Body of pancreas (tissue), 4 donors: ENCODE measurements at regions not wholly inside any gene's neighbourhood (a gene's known extent, or its start where the extent isn't known, plus 50 kb on each side); places are given as distances from the start of the nearest gene placed in this dataset.

Experiments used
- ATAC-seq: fragments of 150-250 bp; one replicate; pipeline ENCODE4 v1.9.1; 2016
- DNase-seq, 4 donors: peaks; one replicate each; pipeline ENCODE4 v3.0.0-alpha.2; 2019
- H3K27ac ChIP-seq, 4 donors: fragments of 200-600 bp; sonication (generic); 1 replicate in 3 of 4; 2 replicates in 1 of 4; pipeline versions ENCODE4 v1.5.1 to v1.6.1; 2016 to 2019; ENCODE audit warnings: mild to moderate bottlenecking in 1 of 4, mixed read lengths in 1 of 4, moderate library complexity in 1 of 4
- H3K27me3 ChIP-seq, 2 donors: fragments of 200-600 bp; sonication (generic); one replicate each; pipeline ENCODE4 v1.6.0; 2016; ENCODE audit warnings: mild to moderate bottlenecking in 1 of 2
- H3K36me3 ChIP-seq, 2 donors: fragments of 200-600 bp; sonication (generic); replicated peaks in 1 of 2; 2 replicates each; pipeline ENCODE4 v1.5.1; 2016; ENCODE audit warnings: low read depth in 2 of 2; ENCODE audit not compliant: insufficient read depth in 1 of 2
- H3K4me1 ChIP-seq: fragments of 200-600 bp; sonication (generic); one replicate; pipeline ENCODE4 v1.6.0; 2016
- H3K4me3 ChIP-seq, 2 donors: fragments of 200-600 bp; sonication (generic); 1 replicate in 1 of 2; 2 replicates in 1 of 2; pipeline ENCODE4 v1.5.1; 2016 to 2019
- H3K9me3 ChIP-seq, 3 donors: fragments of 200-600 bp; sonication (generic); 1 replicate in 2 of 3; 2 replicates in 1 of 3; pipeline ENCODE4 v1.5.1; 2016
- POLR2A ChIP-seq, 3 donors: fragments of 450-650 bp; IDR thresholded peaks; one replicate each; pipeline ENCODE4 v1.6.1; 2016; ENCODE audit warnings: antibody characterized with exemption in 3 of 3, mild to moderate bottlenecking in 2 of 3
- WGBS, 2 donors: methylation state at CpG; one replicate each; pipeline ENCODE4 v1.1.5; 2017; 5-methylcytosine and 5-hydroxymethylcytosine counted together
- intact Hi-C: fragments of 100-400 bp; cut with DNase I; formaldehyde crosslinking; loops from one replicate; pipeline ENCODE4 v1.15.1; 2023
- TF ChIP-seq, protein P1 (sequence below), 7 experiments: fragments of 450-650 bp in 4 of 7; fragments of 200-600 bp in 3 of 7; sonication (generic) in 3 of 7; IDR thresholded peaks; one replicate each; pipeline ENCODE4 v1.5.1; 2016 to 2019; ENCODE audit warnings: antibody characterized with exemption in 7 of 7

DNA sequence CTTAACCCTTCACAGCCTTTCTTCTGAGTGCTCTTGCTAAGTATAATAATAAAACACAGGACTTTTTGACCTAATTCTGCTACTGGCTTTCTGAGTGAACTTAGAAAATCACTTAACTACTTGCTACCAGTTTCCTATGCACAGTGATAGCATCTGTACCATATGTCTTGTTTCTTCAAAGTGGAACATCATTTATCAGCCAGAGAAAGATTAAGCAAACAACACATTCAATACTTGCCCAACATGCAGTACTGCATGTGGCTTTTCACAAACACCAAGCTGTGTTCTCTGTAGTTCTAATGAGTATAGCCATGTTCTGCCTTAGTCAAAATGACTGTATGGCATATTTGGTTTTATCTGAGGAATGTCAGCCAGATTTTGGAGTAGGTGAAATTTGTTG is 1286.6 kb upstream of the ZEB2 start:
- Histone ChIP-seq H3K4me1 (no peaks in the 10 kb centered on the region), H3K27ac (no peak overlapping the region), H3K36me3 (no peaks in the 10 kb centered on the region), H3K4me3 (no peak overlapping the region), H3K9me3 (no peaks in the 10 kb centered on the region), H3K27me3 (no peaks in the 10 kb centered on the region)
- DNase-seq: no peak
- no peak for TF ChIP-seq POLR2A (IDR thresholded peaks at IDR 0.05)
- TF ChIP-seq, protein P1, sequence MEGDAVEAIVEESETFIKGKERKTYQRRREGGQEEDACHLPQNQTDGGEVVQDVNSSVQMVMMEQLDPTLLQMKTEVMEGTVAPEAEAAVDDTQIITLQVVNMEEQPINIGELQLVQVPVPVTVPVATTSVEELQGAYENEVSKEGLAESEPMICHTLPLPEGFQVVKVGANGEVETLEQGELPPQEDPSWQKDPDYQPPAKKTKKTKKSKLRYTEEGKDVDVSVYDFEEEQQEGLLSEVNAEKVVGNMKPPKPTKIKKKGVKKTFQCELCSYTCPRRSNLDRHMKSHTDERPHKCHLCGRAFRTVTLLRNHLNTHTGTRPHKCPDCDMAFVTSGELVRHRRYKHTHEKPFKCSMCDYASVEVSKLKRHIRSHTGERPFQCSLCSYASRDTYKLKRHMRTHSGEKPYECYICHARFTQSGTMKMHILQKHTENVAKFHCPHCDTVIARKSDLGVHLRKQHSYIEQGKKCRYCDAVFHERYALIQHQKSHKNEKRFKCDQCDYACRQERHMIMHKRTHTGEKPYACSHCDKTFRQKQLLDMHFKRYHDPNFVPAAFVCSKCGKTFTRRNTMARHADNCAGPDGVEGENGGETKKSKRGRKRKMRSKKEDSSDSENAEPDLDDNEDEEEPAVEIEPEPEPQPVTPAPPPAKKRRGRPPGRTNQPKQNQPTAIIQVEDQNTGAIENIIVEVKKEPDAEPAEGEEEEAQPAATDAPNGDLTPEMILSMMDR (IDR thresholded peaks at IDR 0.05): no peak
- no peak for ATAC-seq
- intact Hi-C loops: no loop called here

DNA sequence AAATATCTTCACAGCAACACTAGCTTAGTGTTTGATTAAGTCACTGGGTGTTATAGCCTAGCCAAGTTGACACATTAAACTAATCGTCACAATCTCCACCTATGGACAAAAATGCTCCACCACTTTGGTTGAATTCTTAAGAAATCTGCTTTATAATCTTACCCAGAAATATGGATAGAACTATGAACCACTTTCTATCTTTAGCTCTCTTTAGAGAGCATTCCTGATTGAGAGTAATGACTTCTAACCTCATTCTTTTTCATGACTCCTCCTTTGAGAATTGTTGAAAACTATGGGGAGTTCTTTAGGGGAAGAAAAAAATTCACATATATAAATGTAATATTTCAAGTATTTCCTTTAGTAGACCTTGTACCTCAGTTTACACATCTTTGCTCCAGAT is 1282.2 kb upstream of the ZEB2 start:
- DNase-seq (no peak), ATAC-seq (no peak)
- intact Hi-C loops: no loop called here
- Histone ChIP-seq H3K36me3 (no peaks in the 10 kb centered on the region), H3K9me3 (no peaks in the 10 kb centered on the region), H3K4me1 (peaks cover 15% of the 10 kb centered on the region), H3K4me3 (no peak overlapping the region), H3K27me3 (no peaks in the 10 kb centered on the region), H3K27ac (no peak overlapping the region)
- WGBS, 2 donors: 55 to 64% methylated on average over 1 of the region's 1 CpG
- TF ChIP-seq POLR2A (IDR thresholded peaks at IDR 0.05): no peak
- TF ChIP-seq, protein P1 (IDR thresholded peaks at IDR 0.05): no peak

DNA sequence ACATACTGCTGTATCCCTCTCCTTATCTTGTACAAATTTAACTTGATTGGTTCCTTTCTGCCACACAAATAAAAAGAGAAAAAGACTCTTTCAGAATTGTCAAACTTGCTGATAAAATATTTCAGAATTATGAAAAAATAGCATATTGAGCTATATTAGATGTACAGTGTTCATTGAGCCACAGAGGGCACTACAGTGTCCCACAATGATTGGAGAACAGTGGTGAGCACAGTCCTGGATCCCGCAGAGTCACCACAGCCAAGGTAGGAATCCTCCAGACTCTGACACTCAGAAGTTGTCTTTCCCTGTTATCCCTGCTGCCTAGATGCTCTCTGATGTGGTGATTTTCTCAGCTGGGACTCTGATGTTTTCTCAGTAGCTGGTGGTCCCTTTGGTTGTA is 1281.3 kb upstream of the ZEB2 start:
- H3K4me3 ChIP-seq: no peak overlapping the region
- no peak for ATAC-seq
- TF ChIP-seq, protein P1 (IDR thresholded peaks at IDR 0.05): no peak
- H3K27me3 ChIP-seq: no peaks in the 10 kb centered on the region
- no peaks in the 10 kb centered on the region for H3K36me3 ChIP-seq
- H3K9me3 ChIP-seq: no peaks in the 10 kb centered on the region
- no peak overlapping the region for H3K27ac ChIP-seq
- intact Hi-C loops: no loop called here
- DNase-seq: no peak
- 90 to 94% methylated on average over 1 of the region's 1 CpG for WGBS, 2 donors
- peaks cover 15% of the 10 kb centered on the region for H3K4me1 ChIP-seq

DNA sequence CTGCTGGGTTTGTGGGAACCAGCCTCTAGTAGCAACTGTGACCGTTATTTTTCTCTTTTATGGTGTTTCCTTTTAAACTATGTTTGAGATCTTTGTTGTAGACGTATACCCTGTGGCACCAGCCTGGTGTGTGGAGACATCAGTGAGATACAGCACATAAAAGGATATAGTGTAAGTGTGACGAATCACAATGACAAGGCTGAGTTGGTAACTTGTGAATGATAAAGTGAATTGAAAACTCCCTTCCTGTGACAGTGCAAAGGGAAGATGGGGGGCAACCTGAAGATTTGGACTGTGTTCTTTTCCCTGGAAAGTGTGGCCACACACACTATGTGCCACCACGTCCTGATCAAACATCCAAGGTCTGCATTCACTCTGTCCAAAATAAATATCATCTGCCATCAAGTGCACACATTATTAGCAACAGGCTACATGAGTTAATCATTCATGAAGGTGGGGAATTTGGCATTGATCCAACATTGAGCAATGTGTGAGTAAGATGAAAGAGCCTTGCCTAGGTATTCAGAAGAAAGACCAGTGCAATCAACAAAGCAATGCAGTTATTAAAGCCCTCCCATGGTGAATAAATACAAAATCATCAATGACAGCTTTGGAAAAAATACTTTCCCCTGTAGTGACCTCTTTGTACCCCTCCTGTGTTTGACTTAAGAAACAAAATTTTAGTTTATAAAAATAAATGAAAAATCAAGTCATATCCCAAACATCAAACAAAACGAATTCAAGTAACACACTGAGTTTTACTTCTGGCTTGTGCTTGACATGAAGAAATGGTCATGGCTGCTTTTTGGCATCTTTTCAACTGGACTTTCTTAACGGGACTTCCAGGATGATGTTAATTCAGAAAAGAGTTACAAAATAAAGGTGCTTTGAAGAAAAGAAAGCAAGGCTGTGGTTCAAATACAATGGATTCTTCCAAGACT is 1280.5 kb upstream of the ZEB2 start:
- peaks cover 15% of the 10 kb centered on the region for H3K4me1 ChIP-seq
- TF ChIP-seq POLR2A (IDR thresholded peaks at IDR 0.05): no peak
- TF ChIP-seq, protein P1 (IDR thresholded peaks at IDR 0.05): no peak
- ATAC-seq (peak; percentile 90), DNase-seq (peak; percentile 29 to 76 (median 58))
- no peaks in the 10 kb centered on the region for H3K9me3 ChIP-seq
- H3K4me3 ChIP-seq: no peak overlapping the region
- intact Hi-C loops: no loop called here
- 17 to 24% methylated on average over 6 of the region's 6 CpGs for WGBS, 2 donors
- H3K27ac ChIP-seq: no peak overlapping the region
- H3K27me3 ChIP-seq: no peaks in the 10 kb centered on the region
- no peaks in the 10 kb centered on the region for H3K36me3 ChIP-seq
